GM12878 (cell line): ENCODE measurements at regions not wholly inside any gene's neighbourhood (a gene's known extent, or its start where the extent isn't known, plus 50 kb on each side); places are given as distances from the start of the nearest gene placed in this dataset.
A peak's percentile ranks its signal among the peaks of the same experiment; 100 is the strongest.

Source experiments
- ATAC-seq: fragments of 200-7000 bp; cut with Tn5 transposase; 3 replicates; pipeline ENCODE4 v1.9.1; 2020; ENCODE audit warnings: mild to moderate bottlenecking, moderate library complexity
- BruUV-seq: library from RNA; stranded (reverse); fragments of 400-500 nt; replicated peaks from 2 replicates; lab custom pipeline; 2021; lab: Mats Ljungman, UMichigan
- CTCF ChIA-PET: fragments of 300-600 bp; sonication (Branson Sonifier 250); formaldehyde crosslinking; extraction: SDS; loops from one replicate; lab custom pipeline; 2021; ENCODE audit warnings: inconsistent platforms; lab: Yijun Ruan, JAX
- POLR2A ChIA-PET: fragments of 350-600 bp; formaldehyde crosslinking; extraction: SDS; loops from one replicate; lab custom pipeline; 2021; ENCODE audit warnings: inconsistent platforms; lab: Charles Lee
- RAD21 ChIA-PET: fragments of 300-600 bp; sonication (Branson Sonifier 250); formaldehyde crosslinking; loops from one replicate; lab custom pipeline; 2023; ENCODE audit warnings: antibody characterized with exemption; ENCODE audit not compliant: unreplicated experiment; lab: Charles Lee
- SMC1A ChIA-PET: fragments of 300-600 bp; sonication (Branson Sonifier 250); formaldehyde crosslinking; loops from one replicate; lab custom pipeline; 2023; ENCODE audit not compliant: unreplicated experiment, uncharacterized antibody; lab: Charles Lee
- DNase-seq: peaks from one replicate; pipeline ENCODE4 v3.0.0-alpha.2; 2011; ENCODE audit warnings: low read depth, low spot score
- FAIRE-seq: peaks from 3 replicates; lab custom pipeline; 2011; peaks lifted over from hg19 to GRCh38; lab: Jason Lieb, UNC
- H2AFZ ChIP-seq: 2 replicates; pipeline ENCODE4 v1.6.0; 2011; ENCODE audit warnings: low read depth, low read length, control low read depth; ENCODE audit not compliant: control insufficient read depth
- H3K27ac ChIP-seq: 2 replicates; pipeline ENCODE4 v1.5.1; 2011; ENCODE audit warnings: control low read depth; ENCODE audit not compliant: control insufficient read depth, insufficient read depth
- H3K27me3 ChIP-seq, 2 experiments: replicated peaks in 1 of 2; 2 replicates each; pipeline versions ENCODE4 v1.6.0 to v1.6.1; 2011; ENCODE audit warnings: low read length in 1 of 2; ENCODE audit not compliant: control insufficient read depth in 2 of 2, insufficient read depth in 2 of 2
- H3K36me3 ChIP-seq, 2 experiments: 2 replicates each; pipeline ENCODE4 v1.5.1; 2011; ENCODE audit warnings: low read length in 1 of 2; ENCODE audit not compliant: control insufficient read depth in 2 of 2, insufficient read depth in 2 of 2
- H3K4me1 ChIP-seq: 2 replicates; pipeline ENCODE4 v1.6.1; 2011; ENCODE audit warnings: mild to moderate bottlenecking, low read length, moderate library complexity, mixed read lengths; ENCODE audit not compliant: control insufficient read depth, insufficient read depth
- H3K4me2 ChIP-seq: 2 replicates; pipeline ENCODE4 v1.6.0; 2011; ENCODE audit warnings: control low read depth; ENCODE audit not compliant: control insufficient read depth, insufficient read depth
- H3K4me3 ChIP-seq: fragments of 200-600 bp; sonication (generic); 2 replicates; pipeline ENCODE4 v1.5.1; 2016
- H3K79me2 ChIP-seq: 2 replicates; pipeline ENCODE4 v1.6.0; 2011; ENCODE audit warnings: low read length; ENCODE audit not compliant: control insufficient read depth, insufficient read depth
- H3K9ac ChIP-seq: 2 replicates; pipeline ENCODE4 v1.8.0; 2011; ENCODE audit warnings: low read length, control low read depth, mixed read lengths; ENCODE audit not compliant: control insufficient read depth, insufficient read depth
- H3K9me3 ChIP-seq: replicated peaks from 3 replicates; pipeline ENCODE4 v1.5.1; 2011; ENCODE audit warnings: mild to moderate bottlenecking, low read length; ENCODE audit not compliant: control insufficient read depth, insufficient read depth
- H4K20me1 ChIP-seq: 2 replicates; pipeline ENCODE4 v1.6.0; 2011; ENCODE audit not compliant: control insufficient read depth, insufficient read depth
- BACH1 ChIP-seq: fragments of 450-650 bp; IDR thresholded peaks from 2 replicates; pipeline ENCODE4 v1.6.1; 2017; ENCODE audit warnings: mild to moderate bottlenecking, borderline replicate concordance
- CBX3 ChIP-seq: fragments of 200-600 bp; sonication (generic); IDR thresholded peaks from 2 replicates; pipeline ENCODE4 v1.6.1; 2016; ENCODE audit warnings: low read depth, borderline replicate concordance
- CBX5 ChIP-seq: sonication (generic); IDR thresholded peaks from 2 replicates; pipeline ENCODE4 v1.6.1; 2016; ENCODE audit warnings: low read depth, moderate library complexity, mild to moderate bottlenecking, inconsistent platforms
- CREM ChIP-seq: IDR thresholded peaks from 2 replicates; pipeline ENCODE4 v1.6.1; 2014; ENCODE audit warnings: antibody characterized with exemption, low read depth
- FOXM1 ChIP-seq: IDR thresholded peaks from 2 replicates; pipeline ENCODE4 v1.6.1; 2012; ENCODE audit warnings: low read depth, mild to moderate bottlenecking, inconsistent platforms, low read length, moderate library complexity
- IKZF2 ChIP-seq, 2 experiments: fragments of 450-650 bp; IDR thresholded peaks; 2 replicates each; pipeline ENCODE4 v1.6.1; 2017; ENCODE audit warnings: mild to moderate bottlenecking in 2 of 2, moderate library complexity in 2 of 2
- JUNB ChIP-seq: IDR thresholded peaks from 2 replicates; pipeline ENCODE4 v1.6.1; 2016; ENCODE audit warnings: antibody characterized with exemption, mild to moderate bottlenecking
- KDM1A ChIP-seq: fragments of 200-600 bp; sonication (generic); IDR thresholded peaks from 2 replicates; pipeline ENCODE4 v1.6.1; 2016; ENCODE audit warnings: borderline replicate concordance
- NR2C1 ChIP-seq: fragments of 450-650 bp; IDR thresholded peaks from 2 replicates; pipeline ENCODE4 v1.6.1; 2017; ENCODE audit warnings: antibody characterized with exemption, mild to moderate bottlenecking, moderate library complexity
- POLR2A ChIP-seq: IDR thresholded peaks from 2 replicates; pipeline ENCODE4 v1.6.1; 2011; ENCODE audit warnings: low read depth, mild to moderate bottlenecking, low read length
- RUNX3 ChIP-seq: IDR thresholded peaks from 2 replicates; pipeline ENCODE4 v1.6.1; 2012; ENCODE audit warnings: low read length, inconsistent platforms
- SIN3A ChIP-seq: IDR thresholded peaks from 2 replicates; pipeline ENCODE4 v1.6.1; 2012; ENCODE audit warnings: low read depth, low read length, improper control_type of control experiment
- SMAD5 ChIP-seq: IDR thresholded peaks from 2 replicates; pipeline ENCODE4 v1.6.1; 2016; ENCODE audit warnings: antibody characterized with exemption, low read depth
- SMARCA5 ChIP-seq: fragments of 450-650 bp; IDR thresholded peaks from 2 replicates; pipeline ENCODE4 v1.6.1; 2017; ENCODE audit warnings: mild to moderate bottlenecking
- SPI1 ChIP-seq: IDR thresholded peaks from 2 replicates; pipeline ENCODE4 v1.6.1; 2011; ENCODE audit warnings: low read depth, mild to moderate bottlenecking, low read length, moderate library complexity, borderline replicate concordance; ENCODE audit not compliant: insufficient read depth
- ZNF24 ChIP-seq: fragments of 450-650 bp; IDR thresholded peaks from 2 replicates; pipeline ENCODE4 v1.6.1; 2017; ENCODE audit warnings: antibody characterized with exemption, mild to moderate bottlenecking
- ZNF384 ChIP-seq: IDR thresholded peaks from 2 replicates; pipeline ENCODE4 v1.6.1; 2012; ENCODE audit warnings: low read depth, mild to moderate bottlenecking, low read length, improper control_type of control experiment, borderline replicate concordance
- WGBS: methylation state at CpG from one replicate; pipeline ENCODE4 v1.1.6; 2016; ENCODE audit warnings: low lambda C conversion rate; ENCODE audit not compliant: insufficient replicate concordance, insufficient coverage; ENCODE audit errors: missing lambda C conversion rate; 5-methylcytosine and 5-hydroxymethylcytosine counted together
- in situ Hi-C: fragments of 300-500 bp; cut with MboI; formaldehyde crosslinking; loops from 9 replicates; pipeline ENCODE4 v1.14.3; 2018; ENCODE audit warnings: mixed read lengths
- intact Hi-C: fragments of 100-400 bp; cut with micrococcal nuclease; formaldehyde crosslinking; loops from one replicate; pipeline ENCODE4 v1.14.2; 2022; ENCODE audit not compliant: unreplicated experiment
- TF ChIP-seq, protein P1 (sequence below): IDR thresholded peaks from 2 replicates; pipeline ENCODE4 v1.6.1; 2012; ENCODE audit warnings: improper control_type of control experiment, low read depth, low read length; ENCODE audit not compliant: insufficient replicate concordance

DNA sequence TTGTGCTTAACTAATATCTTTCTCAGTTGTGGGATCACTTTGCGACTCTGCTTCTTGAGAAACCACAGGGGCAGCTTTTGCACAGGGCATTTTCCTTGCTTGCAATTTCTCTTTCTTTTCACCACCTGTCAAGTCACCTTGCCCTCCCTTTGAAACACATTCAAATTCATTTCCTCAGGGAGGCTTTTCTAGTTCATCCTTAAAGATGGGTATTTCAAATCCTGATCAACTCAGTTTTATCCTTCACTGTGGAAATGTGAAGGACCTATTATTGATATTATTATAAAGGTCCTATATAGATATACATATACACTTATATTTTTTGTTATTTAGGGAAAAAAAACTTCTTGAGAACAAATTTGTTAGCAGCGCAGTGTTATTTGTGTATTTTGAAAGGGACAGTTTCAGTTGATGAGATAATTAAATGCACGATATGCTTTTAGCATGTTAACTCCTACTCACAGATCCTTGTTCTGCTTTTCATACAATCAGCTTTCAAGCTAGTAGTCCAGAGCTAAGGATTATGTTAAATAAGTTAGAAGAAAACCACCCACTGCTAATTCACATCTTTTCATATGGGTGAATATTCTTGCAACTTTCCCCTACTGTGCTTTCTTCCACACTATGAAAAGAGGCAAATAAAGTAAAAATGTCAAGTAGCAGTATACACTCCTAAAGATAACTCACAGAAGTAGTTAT, 501.4 kb upstream of the RGS6 start (continued):
- TF ChIP-seq KDM1A (no peak), JUNB (peak; percentile 61), SPI1 (peak; percentile 77), IKZF2 (IDR thresholded peaks at IDR 0.05) (peak; percentile 83 to 84), SMARCA5 (peak; percentile 51; the same call in 1 of the 2 replicates), CBX3 (no peak), SMAD5 (no peak)
- TF ChIP-seq, all 136 proteins: peak for 36

GRCh38 chr14:71432334-71433110, 499.7 kb upstream of the RGS6 start:
- ChIA-PET SMC1A (interaction anchor here (0.7 to 6.2 kb wide), 18 partner anchors 8 to 181 kb away, joined by 3 to 63 read pairs (median 12); no protein-coding TSS in a partner anchor), POLR2A (interaction anchor here (0.6 to 1.5 kb wide), 7 partner anchors 12 to 121 kb away, joined by 3 to 5 read pairs (median 3); no protein-coding TSS in a partner anchor), CTCF (interaction anchor here (0.7 to 1.4 kb wide), 5 partner anchors 8 to 423 kb away, joined by 3 to 4 read pairs (median 3); no protein-coding TSS in a partner anchor), RAD21 (interaction anchor here (0.7 to 4.1 kb wide), 16 partner anchors 8 to 120 kb away, joined by 3 to 28 read pairs (median 4); no protein-coding TSS in a partner anchor)
- Histone ChIP-seq H3K9me3 (no peaks in the 10 kb centered on the region; the same call in none of the 3 replicates), H3K79me2 (peaks cover 80% of the 10 kb centered on the region), H3K4me1 (peaks cover 37% of the 10 kb centered on the region), H3K4me2 (no peak overlapping the region; the same call in 1 of the 2 replicates), H3K27ac (peak overlapping the region; percentile 84), H2AFZ (no peak overlapping the region), H4K20me1 (no peaks in the 10 kb centered on the region), H3K36me3 (no peaks in the 10 kb centered on the region; a peak in 2 of 4 replicates), H3K27me3 (no peaks in the 10 kb centered on the region), H3K4me3 (no peak overlapping the region), H3K9ac (no peak overlapping the region)
- WGBS, result 54% methylated on average over 3 of the region's 3 CpGs
- BruUV-seq, result no TSS peak
- TF ChIP-seq ZNF384 (no peak), CBX5 (no peak), RUNX3 (no peak), POLR2A (no peak), NR2C1 (no peak), SIN3A (no peak), ZNF24 (no peak), FOXM1 (no peak), BACH1 (no peak), CREM (no peak)
- TF ChIP-seq, protein P1, sequence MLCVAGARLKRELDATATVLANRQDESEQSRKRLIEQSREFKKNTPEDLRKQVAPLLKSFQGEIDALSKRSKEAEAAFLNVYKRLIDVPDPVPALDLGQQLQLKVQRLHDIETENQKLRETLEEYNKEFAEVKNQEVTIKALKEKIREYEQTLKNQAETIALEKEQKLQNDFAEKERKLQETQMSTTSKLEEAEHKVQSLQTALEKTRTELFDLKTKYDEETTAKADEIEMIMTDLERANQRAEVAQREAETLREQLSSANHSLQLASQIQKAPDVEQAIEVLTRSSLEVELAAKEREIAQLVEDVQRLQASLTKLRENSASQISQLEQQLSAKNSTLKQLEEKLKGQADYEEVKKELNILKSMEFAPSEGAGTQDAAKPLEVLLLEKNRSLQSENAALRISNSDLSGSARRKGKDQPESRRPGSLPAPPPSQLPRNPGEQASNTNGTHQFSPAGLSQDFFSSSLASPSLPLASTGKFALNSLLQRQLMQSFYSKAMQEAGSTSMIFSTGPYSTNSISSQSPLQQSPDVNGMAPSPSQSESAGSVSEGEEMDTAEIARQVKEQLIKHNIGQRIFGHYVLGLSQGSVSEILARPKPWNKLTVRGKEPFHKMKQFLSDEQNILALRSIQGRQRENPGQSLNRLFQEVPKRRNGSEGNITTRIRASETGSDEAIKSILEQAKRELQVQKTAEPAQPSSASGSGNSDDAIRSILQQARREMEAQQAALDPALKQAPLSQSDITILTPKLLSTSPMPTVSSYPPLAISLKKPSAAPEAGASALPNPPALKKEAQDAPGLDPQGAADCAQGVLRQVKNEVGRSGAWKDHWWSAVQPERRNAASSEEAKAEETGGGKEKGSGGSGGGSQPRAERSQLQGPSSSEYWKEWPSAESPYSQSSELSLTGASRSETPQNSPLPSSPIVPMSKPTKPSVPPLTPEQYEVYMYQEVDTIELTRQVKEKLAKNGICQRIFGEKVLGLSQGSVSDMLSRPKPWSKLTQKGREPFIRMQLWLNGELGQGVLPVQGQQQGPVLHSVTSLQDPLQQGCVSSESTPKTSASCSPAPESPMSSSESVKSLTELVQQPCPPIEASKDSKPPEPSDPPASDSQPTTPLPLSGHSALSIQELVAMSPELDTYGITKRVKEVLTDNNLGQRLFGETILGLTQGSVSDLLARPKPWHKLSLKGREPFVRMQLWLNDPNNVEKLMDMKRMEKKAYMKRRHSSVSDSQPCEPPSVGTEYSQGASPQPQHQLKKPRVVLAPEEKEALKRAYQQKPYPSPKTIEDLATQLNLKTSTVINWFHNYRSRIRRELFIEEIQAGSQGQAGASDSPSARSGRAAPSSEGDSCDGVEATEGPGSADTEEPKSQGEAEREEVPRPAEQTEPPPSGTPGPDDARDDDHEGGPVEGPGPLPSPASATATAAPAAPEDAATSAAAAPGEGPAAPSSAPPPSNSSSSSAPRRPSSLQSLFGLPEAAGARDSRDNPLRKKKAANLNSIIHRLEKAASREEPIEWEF, result no peak
- FAIRE-seq (no peak), ATAC-seq (no peak), DNase-seq (no peak)
- intact Hi-C loops (loop anchor here (5.0 to 10.0 kb wide), 2 partner anchors 65 to 108 kb away; partner anchors contain the start of gene SIPA1L1), in situ Hi-C loops (no loop called here)
